A673 (cell line): ENCODE measurements at regions not wholly inside any gene's neighbourhood (a gene's known extent, or its start where the extent isn't known, plus 50 kb on each side); places are given as distances from the start of the nearest gene placed in this dataset.

Source experiments
- EZH2 ChIP-seq: fragments of 200-600 bp; sonication (generic); IDR thresholded peaks from 2 replicates; pipeline ENCODE4 v1.6.1; 2017; ENCODE audit warnings: borderline replicate concordance, low read depth, mild to moderate bottlenecking, mixed read lengths, antibody characterized with exemption, low read length; ENCODE audit not compliant: poor library complexity, severe bottlenecking
- TF ChIP-seq, protein P1 (sequence below): fragments of 300-800, 200-600 bp; sonication (generic); conservative IDR thresholded peaks from 2 replicates; pipeline ENCODE4 v1.5.1; 2017; ENCODE audit warnings: low read depth, mild to moderate bottlenecking, antibody characterized with exemption, low read length, moderate library complexity, mixed read lengths

DNA sequence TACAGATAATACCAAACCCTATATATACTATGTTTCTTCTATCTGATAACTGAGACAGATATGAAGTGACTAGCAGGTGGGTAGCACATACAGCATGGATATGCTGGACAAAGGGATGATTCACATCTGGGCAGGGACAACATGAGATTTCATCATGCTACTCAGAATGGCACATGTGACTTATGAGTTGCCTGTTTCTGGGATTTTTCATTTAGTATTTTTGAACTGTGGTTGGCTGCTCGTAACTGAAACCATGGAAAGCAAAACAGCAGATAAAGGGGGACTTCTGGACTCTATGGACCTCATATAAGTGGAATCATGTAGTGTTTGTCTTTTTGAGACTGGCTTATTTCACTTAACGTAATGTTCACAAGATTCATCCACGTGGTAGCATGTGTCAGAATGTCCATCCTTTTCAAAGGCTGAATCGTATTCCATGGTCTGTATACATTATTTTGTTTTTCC lies 883.0 kb downstream of the TBC1D22A start:
- TF ChIP-seq, protein P1, sequence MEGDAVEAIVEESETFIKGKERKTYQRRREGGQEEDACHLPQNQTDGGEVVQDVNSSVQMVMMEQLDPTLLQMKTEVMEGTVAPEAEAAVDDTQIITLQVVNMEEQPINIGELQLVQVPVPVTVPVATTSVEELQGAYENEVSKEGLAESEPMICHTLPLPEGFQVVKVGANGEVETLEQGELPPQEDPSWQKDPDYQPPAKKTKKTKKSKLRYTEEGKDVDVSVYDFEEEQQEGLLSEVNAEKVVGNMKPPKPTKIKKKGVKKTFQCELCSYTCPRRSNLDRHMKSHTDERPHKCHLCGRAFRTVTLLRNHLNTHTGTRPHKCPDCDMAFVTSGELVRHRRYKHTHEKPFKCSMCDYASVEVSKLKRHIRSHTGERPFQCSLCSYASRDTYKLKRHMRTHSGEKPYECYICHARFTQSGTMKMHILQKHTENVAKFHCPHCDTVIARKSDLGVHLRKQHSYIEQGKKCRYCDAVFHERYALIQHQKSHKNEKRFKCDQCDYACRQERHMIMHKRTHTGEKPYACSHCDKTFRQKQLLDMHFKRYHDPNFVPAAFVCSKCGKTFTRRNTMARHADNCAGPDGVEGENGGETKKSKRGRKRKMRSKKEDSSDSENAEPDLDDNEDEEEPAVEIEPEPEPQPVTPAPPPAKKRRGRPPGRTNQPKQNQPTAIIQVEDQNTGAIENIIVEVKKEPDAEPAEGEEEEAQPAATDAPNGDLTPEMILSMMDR: no peak
- TF ChIP-seq EZH2: no peak
